HG02623 (cell line): ENCODE measurements at regions not wholly inside any gene's neighbourhood (a gene's known extent, or its start where the extent isn't known, plus 50 kb on each side); places are given as distances from the start of the nearest gene placed in this dataset.

Experiments
- ATAC-seq: cut with Tn5 transposase; IDR thresholded peaks from one replicate; pipeline ENCODE4 v1.9.1; 2021; ENCODE audit warnings: moderate library complexity; ENCODE audit not compliant: unreplicated experiment

DNA sequence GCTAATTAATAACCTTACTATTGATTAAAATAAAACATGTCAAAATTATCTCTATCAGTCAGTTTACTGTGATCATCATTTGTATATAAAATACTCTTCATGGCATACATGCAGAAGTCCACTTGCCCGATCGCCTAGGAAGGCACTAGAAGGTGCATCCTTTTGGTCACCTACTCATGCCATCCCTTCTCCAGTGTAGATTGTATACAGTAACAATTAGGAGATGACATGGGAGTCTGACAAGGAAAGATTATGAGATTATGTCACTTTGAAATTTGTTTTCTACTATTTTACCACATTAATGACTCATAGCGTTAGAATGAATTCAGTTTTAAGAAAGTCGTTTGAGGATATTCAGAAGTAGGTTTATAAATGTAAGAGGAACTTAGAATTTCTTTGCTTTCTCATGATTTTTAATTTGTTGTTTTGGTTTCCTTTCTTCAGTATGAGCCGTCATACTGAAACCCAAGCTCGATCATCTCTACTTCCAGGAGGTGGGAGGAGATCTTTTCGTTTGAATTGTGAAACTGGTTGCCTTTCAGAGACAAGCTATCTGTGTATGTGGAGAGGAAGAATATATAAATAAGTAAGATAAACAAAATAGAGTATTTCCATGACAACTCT lies 51.1 kb upstream of the UNC5C start:
- ATAC-seq: peak; percentile 90
